Neural cell (in vitro differentiated cells): ENCODE measurements at regions not wholly inside any gene's neighbourhood (a gene's known extent, or its start where the extent isn't known, plus 50 kb on each side); places are given as distances from the start of the nearest gene placed in this dataset.

Experiments used
- CTCF ChIP-seq: fragments of 450-650 bp; IDR thresholded peaks from 2 replicates; pipeline ENCODE4 v1.5.1; 2014; ENCODE audit warnings: antibody characterized with exemption, mild to moderate bottlenecking, moderate library complexity; ENCODE audit not compliant: poor library complexity, severe bottlenecking
- EP300 ChIP-seq: fragments of 450-650 bp; conservative IDR thresholded peaks from 2 replicates; pipeline ENCODE4 v1.6.1; 2014; ENCODE audit warnings: antibody characterized with exemption, mild to moderate bottlenecking, moderate library complexity; ENCODE audit not compliant: poor library complexity, severe bottlenecking
- EZH2 ChIP-seq: fragments of 200-600, 300-800 bp; shearing (Covaris generic), sonication (generic); IDR thresholded peaks from 2 replicates; pipeline ENCODE4 v1.6.1; 2014; ENCODE audit warnings: antibody characterized with exemption, low read length, borderline replicate concordance, mild to moderate bottlenecking; ENCODE audit not compliant: insufficient read depth, poor library complexity, severe bottlenecking
- MXI1 ChIP-seq: fragments of 450-650 bp; conservative IDR thresholded peaks from 2 replicates; pipeline ENCODE4 v1.6.1; 2014; ENCODE audit warnings: antibody characterized with exemption, mild to moderate bottlenecking; ENCODE audit not compliant: poor library complexity, severe bottlenecking
- POLR2AphosphoS5 ChIP-seq: IDR thresholded peaks from 2 replicates; pipeline ENCODE4 v1.6.1; 2012
- RAD21 ChIP-seq: fragments of 450-650 bp; conservative IDR thresholded peaks from 2 replicates; pipeline ENCODE4 v1.6.1; 2014; ENCODE audit warnings: antibody characterized with exemption, mild to moderate bottlenecking, moderate library complexity
- REST ChIP-seq: IDR thresholded peaks from 2 replicates; pipeline ENCODE4 v1.6.1; 2012; ENCODE audit warnings: borderline replicate concordance
- SMC3 ChIP-seq: fragments of 450-650 bp; conservative IDR thresholded peaks from 2 replicates; pipeline ENCODE4 v1.6.1; 2014; ENCODE audit warnings: antibody characterized with exemption, mild to moderate bottlenecking, moderate library complexity; ENCODE audit not compliant: poor library complexity
- TAF1 ChIP-seq: IDR thresholded peaks from 2 replicates; pipeline ENCODE4 v1.6.1; 2012; ENCODE audit warnings: low read depth

- TF ChIP-seq CTCF (no peak), EZH2 (no peak), REST (no peak), POLR2AphosphoS5 (no peak), TAF1 (no peak), RAD21 (no peak), MXI1 (no peak), EP300 (no peak), SMC3 (no peak)
Measured at GRCh38 chr13:65470781-65471180, 1759.4 kb downstream of the PCDH9 start.
